ENCODE measurements at regions not wholly inside any gene's neighbourhood (a gene's known extent, or its start where the extent isn't known, plus 50 kb on each side); places are given as distances from the start of the nearest gene placed in this dataset.
"Not testable (repeated sequence)": the region's sequence is repeated elsewhere in the genome, so short reads cannot be mapped to it uniquely, and the experiment has no call there.

GRCh38 chr5:143908959-143909358 is 97.0 kb downstream of the HMHB1 start:
- no peak for DNase-seq

GRCh38 chr5:143913008-143913752 is 101.2 kb downstream of the HMHB1 start:
- DNase-seq = no peak

- no peak for DNase-seq
These were observed 102.8 kb downstream of the HMHB1 start for GRCh38 chr5:143914756-143915155.

- no peak for DNase-seq
These were observed 104.5 kb downstream of the HMHB1 start for GRCh38 chr5:143916451-143916850.

- DNase-seq = no peak
These were observed 107.0 kb downstream of the HMHB1 start for GRCh38 chr5:143918961-143919360.

GRCh38 chr5:143920772-143921171 is 108.8 kb downstream of the HMHB1 start:
- DNase-seq = no peak

- DNase-seq = no peak
These were observed 109.8 kb downstream of the HMHB1 start for GRCh38 chr5:143921525-143922311.

- no peak for DNase-seq
These were observed 110.8 kb downstream of the HMHB1 start for GRCh38 chr5:143922718-143923117.

- DNase-seq = no peak
These were observed 111.8 kb downstream of the HMHB1 start for GRCh38 chr5:143923634-143924266.

- no peak for DNase-seq
These were observed 112.5 kb downstream of the HMHB1 start for GRCh38 chr5:143924311-143924978.

GRCh38 chr5:143924979-143925325 is 113.0 kb downstream of the HMHB1 start:
- DNase-seq = not testable (repeated sequence)

GRCh38 chr5:143929486-143929885 is 117.5 kb downstream of the HMHB1 start:
- DNase-seq = no peak

GRCh38 chr5:143930561-143930960 is 118.6 kb downstream of the HMHB1 start:
- DNase-seq = no peak

GRCh38 chr5:143931476-143931875 is 119.5 kb downstream of the HMHB1 start:
- DNase-seq = no peak

GRCh38 chr5:143931986-143932385 is 120.0 kb downstream of the HMHB1 start:
- no peak for DNase-seq

- DNase-seq = no peak
These were observed 120.6 kb downstream of the HMHB1 start for GRCh38 chr5:143932584-143932983.

GRCh38 chr5:143933451-143933850 is 121.5 kb downstream of the HMHB1 start:
- no peak for DNase-seq

GRCh38 chr5:143934821-143935220 is 122.9 kb downstream of the HMHB1 start:
- DNase-seq = no peak

GRCh38 chr5:143938230-143938629 is 126.3 kb downstream of the HMHB1 start:
- DNase-seq = no peak

- no peak for DNase-seq
These were observed 134.9 kb downstream of the HMHB1 start for GRCh38 chr5:143946837-143947236.

GRCh38 chr5:143947313-143947712 is 135.4 kb downstream of the HMHB1 start:
- no peak for DNase-seq

- no peak for DNase-seq
These were observed 140.8 kb downstream of the HMHB1 start for GRCh38 chr5:143952809-143953208.

- no peak for DNase-seq
These were observed 141.9 kb downstream of the HMHB1 start for GRCh38 chr5:143953851-143954250.

Measured in right kidney (tissue), 1 donor.